HL-60 (cell line): ENCODE measurements at regions not wholly inside any gene's neighbourhood (a gene's known extent, or its start where the extent isn't known, plus 50 kb on each side); places are given as distances from the start of the nearest gene placed in this dataset.

ENCODE experiments used
- DNase-seq, 2 experiments: peaks; one replicate each; pipeline ENCODE4 v3.0.0-alpha.2; 2010 to 2020; ENCODE audit warnings: low read depth in 1 of 2, low spot score in 1 of 2
- H3K27ac ChIP-seq: fragments of 250-450 bp; sonication (Bioruptor Pico); replicated peaks from 2 replicates; pipeline ENCODE4 v1.5.1; 2020; ENCODE audit warnings: mild to moderate bottlenecking, moderate library complexity
- H3K27me3 ChIP-seq: fragments of 250-450 bp; sonication (Bioruptor Pico); 2 replicates; pipeline ENCODE4 v1.5.1; 2021; ENCODE audit warnings: mild to moderate bottlenecking, moderate library complexity; ENCODE audit not compliant: insufficient read depth, poor library complexity, severe bottlenecking
- H3K4me3 ChIP-seq: replicated peaks from 2 replicates; pipeline ENCODE4 v1.5.1; 2011; ENCODE audit warnings: mild to moderate bottlenecking, control low read depth, low read length; ENCODE audit not compliant: insufficient read depth
- GABPA ChIP-seq: IDR thresholded peaks from 2 replicates; pipeline ENCODE4 v1.6.1; 2012; ENCODE audit warnings: low read depth
- POLR2AphosphoS5 ChIP-seq: IDR thresholded peaks from 2 replicates; pipeline ENCODE4 v1.6.1; 2012; ENCODE audit warnings: low read depth
- SPI1 ChIP-seq: IDR thresholded peaks from 2 replicates; pipeline ENCODE4 v1.6.1; 2012; ENCODE audit warnings: low read depth, mild to moderate bottlenecking, borderline replicate concordance
- TF ChIP-seq, protein P1 (sequence below): IDR thresholded peaks from one replicate; pipeline ENCODE4 v1.5.1; 2011; ENCODE audit warnings: low read length, control low read depth, inconsistent platforms; ENCODE audit not compliant: insufficient read depth
- TF ChIP-seq, protein P2 (sequence below): IDR thresholded peaks from 2 replicates; pipeline ENCODE4 v1.6.1; 2012; ENCODE audit warnings: low read depth; ENCODE audit not compliant: insufficient replicate concordance

DNA sequence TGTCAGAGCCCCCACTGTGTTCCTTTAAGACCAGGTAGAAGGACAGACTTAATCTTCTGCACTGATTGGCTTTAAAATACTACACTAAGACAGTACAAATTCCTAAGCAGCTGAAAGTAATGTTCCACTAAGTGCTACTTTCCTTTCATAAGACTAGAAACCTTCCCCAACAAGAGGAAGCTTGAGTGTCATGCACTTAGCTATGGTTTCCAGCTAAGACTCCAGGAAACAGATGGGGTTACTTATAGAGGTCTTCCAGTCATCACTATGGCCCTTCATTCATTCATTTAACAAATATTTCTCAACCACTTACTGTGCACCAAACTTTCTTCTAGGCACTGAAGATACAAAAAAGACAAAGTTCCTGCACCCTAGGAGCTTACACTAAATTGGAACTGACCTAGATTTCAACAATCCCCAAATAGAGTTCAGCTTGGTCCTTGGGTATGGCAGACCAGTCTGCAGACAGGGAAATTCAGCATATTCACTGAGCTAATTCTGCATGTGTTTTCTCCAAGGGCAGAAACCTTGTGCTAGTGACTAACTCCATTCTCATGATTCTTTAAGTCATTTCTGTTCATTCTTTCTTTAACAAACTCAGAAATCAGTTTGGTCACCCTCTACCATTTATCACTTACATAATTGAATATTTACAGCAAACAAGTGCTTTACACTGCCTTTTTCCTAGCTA lies 178.4 kb upstream of the MTNR1B start:
- Histone ChIP-seq H3K27ac (no peak overlapping the region), H3K4me3 (no peak overlapping the region), H3K27me3 (no peaks in the 10 kb centered on the region)
- DNase-seq = no peak
- TF ChIP-seq POLR2AphosphoS5 (no peak), SPI1 (no peak), GABPA (no peak)
- TF ChIP-seq, protein P1, sequence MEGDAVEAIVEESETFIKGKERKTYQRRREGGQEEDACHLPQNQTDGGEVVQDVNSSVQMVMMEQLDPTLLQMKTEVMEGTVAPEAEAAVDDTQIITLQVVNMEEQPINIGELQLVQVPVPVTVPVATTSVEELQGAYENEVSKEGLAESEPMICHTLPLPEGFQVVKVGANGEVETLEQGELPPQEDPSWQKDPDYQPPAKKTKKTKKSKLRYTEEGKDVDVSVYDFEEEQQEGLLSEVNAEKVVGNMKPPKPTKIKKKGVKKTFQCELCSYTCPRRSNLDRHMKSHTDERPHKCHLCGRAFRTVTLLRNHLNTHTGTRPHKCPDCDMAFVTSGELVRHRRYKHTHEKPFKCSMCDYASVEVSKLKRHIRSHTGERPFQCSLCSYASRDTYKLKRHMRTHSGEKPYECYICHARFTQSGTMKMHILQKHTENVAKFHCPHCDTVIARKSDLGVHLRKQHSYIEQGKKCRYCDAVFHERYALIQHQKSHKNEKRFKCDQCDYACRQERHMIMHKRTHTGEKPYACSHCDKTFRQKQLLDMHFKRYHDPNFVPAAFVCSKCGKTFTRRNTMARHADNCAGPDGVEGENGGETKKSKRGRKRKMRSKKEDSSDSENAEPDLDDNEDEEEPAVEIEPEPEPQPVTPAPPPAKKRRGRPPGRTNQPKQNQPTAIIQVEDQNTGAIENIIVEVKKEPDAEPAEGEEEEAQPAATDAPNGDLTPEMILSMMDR = no peak
- TF ChIP-seq, protein P2, sequence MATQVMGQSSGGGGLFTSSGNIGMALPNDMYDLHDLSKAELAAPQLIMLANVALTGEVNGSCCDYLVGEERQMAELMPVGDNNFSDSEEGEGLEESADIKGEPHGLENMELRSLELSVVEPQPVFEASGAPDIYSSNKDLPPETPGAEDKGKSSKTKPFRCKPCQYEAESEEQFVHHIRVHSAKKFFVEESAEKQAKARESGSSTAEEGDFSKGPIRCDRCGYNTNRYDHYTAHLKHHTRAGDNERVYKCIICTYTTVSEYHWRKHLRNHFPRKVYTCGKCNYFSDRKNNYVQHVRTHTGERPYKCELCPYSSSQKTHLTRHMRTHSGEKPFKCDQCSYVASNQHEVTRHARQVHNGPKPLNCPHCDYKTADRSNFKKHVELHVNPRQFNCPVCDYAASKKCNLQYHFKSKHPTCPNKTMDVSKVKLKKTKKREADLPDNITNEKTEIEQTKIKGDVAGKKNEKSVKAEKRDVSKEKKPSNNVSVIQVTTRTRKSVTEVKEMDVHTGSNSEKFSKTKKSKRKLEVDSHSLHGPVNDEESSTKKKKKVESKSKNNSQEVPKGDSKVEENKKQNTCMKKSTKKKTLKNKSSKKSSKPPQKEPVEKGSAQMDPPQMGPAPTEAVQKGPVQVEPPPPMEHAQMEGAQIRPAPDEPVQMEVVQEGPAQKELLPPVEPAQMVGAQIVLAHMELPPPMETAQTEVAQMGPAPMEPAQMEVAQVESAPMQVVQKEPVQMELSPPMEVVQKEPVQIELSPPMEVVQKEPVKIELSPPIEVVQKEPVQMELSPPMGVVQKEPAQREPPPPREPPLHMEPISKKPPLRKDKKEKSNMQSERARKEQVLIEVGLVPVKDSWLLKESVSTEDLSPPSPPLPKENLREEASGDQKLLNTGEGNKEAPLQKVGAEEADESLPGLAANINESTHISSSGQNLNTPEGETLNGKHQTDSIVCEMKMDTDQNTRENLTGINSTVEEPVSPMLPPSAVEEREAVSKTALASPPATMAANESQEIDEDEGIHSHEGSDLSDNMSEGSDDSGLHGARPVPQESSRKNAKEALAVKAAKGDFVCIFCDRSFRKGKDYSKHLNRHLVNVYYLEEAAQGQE = no peak

DNA sequence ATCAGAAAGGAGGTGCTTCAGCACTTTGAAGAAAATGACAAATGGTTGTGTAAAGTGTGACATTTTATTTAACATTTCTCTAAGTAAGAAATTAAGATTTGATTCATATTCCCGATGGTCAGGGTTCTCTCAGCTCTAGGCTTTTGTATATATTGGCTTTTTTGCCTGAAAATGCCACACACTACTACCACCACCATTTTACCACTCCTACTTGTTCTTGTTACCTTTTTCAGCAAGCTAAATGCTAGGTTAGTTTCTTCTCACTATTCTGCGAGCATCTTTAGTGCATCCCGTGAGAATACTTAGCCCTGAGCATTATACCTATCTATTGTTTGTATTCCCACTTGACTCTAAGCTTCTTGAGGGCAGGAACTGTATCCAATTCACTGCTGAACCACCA lies 177.6 kb upstream of the MTNR1B start:
- TF ChIP-seq SPI1 = no peak
- TF ChIP-seq, protein P2 = no peak
- no peak for TF ChIP-seq POLR2AphosphoS5
- no peak for TF ChIP-seq GABPA
- TF ChIP-seq, protein P1 = no peak
- DNase-seq = no peak
- no peaks in the 10 kb centered on the region for H3K27me3 ChIP-seq
- H3K27ac ChIP-seq = no peak overlapping the region
- H3K4me3 ChIP-seq = no peak overlapping the region

DNA sequence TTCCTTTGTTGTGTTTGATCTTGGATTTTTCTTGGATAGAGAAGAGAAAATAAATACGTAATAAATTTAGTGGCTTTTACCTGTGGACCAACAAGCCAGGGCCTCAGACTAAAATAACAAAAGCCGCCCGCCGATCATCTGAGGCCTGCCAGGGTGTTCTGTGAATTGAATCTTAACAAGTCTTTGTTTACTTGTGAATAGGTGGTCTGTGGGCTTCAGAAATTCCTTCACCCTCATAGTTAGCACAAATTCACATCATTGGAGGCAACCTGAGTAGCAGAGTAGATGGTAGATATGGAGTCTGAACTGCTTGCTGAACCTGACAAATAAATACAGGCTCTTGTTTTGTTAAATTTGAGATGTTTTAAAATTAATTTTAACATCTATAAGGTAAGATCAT lies 176.3 kb upstream of the MTNR1B start:
- H3K27ac ChIP-seq = no peak overlapping the region
- DNase-seq = no peak
- TF ChIP-seq GABPA (no peak), POLR2AphosphoS5 (no peak), SPI1 (no peak)
- TF ChIP-seq, protein P2 = no peak
- TF ChIP-seq, protein P1 = no peak
- no peaks in the 10 kb centered on the region for H3K27me3 ChIP-seq
- no peak overlapping the region for H3K4me3 ChIP-seq
